ENCODE measurements at regions not wholly inside any gene's neighbourhood (a gene's known extent, or its start where the extent isn't known, plus 50 kb on each side); places are given as distances from the start of the nearest gene placed in this dataset.

DNA sequence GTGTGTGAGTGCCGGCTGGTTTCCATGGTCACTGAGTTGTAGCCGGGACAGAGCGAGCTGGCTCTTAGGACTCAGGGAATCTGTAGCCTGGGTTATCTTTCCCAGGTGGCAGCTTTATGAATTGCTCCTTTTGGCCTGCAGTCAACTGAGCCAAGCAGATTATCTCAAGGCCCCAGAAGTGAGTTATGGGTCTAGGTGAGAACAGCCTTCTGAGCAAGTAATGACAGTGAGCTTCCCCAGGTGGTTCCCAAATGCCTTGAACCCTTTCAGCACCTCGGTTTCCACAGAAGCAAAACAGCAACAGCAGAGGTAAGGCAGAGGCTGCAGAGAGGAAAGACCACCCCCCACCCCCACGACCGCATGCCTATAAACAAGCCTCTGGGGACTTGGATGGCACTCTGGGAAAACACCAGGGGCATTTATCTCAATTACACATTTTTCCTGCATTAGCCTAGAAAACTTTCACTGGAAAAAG lies 56.7 kb upstream of the DGKG start:
- TF ChIP-seq, protein P1, sequence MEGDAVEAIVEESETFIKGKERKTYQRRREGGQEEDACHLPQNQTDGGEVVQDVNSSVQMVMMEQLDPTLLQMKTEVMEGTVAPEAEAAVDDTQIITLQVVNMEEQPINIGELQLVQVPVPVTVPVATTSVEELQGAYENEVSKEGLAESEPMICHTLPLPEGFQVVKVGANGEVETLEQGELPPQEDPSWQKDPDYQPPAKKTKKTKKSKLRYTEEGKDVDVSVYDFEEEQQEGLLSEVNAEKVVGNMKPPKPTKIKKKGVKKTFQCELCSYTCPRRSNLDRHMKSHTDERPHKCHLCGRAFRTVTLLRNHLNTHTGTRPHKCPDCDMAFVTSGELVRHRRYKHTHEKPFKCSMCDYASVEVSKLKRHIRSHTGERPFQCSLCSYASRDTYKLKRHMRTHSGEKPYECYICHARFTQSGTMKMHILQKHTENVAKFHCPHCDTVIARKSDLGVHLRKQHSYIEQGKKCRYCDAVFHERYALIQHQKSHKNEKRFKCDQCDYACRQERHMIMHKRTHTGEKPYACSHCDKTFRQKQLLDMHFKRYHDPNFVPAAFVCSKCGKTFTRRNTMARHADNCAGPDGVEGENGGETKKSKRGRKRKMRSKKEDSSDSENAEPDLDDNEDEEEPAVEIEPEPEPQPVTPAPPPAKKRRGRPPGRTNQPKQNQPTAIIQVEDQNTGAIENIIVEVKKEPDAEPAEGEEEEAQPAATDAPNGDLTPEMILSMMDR (IDR thresholded peaks at IDR 0.05; ENCODE audit: insufficient read depth, low read length): no peak
- TF ChIP-seq POLR2AphosphoS5 (IDR thresholded peaks at IDR 0.05; ENCODE audit: low read depth): no peak

All from HL-60 (cell line).